ENCODE measurements at regions not wholly inside any gene's neighbourhood (a gene's known extent, or its start where the extent isn't known, plus 50 kb on each side); places are given as distances from the start of the nearest gene placed in this dataset.

- no peak for DNase-seq
Measured at GRCh38 chr4:185993328-185993973, 75.5 kb upstream of the TLR3 start.

- no peak for DNase-seq
Measured at GRCh38 chr4:185994750-185995149, 74.2 kb upstream of the TLR3 start.

GRCh38 chr4:185995665-185996064 lies 73.3 kb upstream of the TLR3 start:
- no peak for DNase-seq

DNA sequence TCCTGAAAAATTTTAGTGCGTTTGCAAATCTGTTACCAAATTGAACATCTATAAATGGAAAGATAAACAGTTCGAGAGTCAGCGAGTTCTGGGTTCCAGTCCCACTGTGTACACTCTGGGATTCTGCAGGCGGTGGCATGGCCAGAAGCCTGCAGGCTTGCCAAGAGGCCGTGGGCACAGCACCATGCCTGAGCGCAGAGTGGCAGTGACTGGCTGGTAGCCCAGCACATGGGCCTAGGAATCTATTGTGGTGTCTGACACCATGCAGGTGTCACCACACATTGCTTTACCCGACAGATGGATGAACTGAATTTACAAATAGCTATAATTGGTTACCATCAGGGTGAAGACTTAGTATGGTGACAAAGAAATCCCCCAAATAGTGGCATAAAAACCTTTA lies 71.7 kb upstream of the TLR3 start:
- DNase-seq, result no peak

DNA sequence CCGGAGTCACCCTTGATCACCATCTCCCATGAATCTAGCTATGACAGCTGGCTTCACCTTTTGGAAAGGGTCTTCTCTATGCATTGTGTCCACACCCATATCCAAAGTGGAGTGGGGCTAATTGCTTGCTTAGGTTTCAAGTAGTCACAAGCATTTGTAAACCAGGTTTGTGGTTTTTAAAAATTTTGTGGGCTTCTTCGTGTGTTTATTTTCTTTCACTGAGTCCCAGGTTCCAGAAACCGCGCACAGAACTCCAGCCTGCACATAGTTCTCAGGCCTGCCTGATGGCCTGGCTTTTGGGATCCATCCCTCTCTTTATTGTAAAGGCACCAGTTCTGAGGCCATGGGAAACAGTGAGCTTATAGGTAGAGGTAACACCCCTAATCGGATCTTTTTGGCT lies 70.2 kb upstream of the TLR3 start:
- no peak for DNase-seq

DNA sequence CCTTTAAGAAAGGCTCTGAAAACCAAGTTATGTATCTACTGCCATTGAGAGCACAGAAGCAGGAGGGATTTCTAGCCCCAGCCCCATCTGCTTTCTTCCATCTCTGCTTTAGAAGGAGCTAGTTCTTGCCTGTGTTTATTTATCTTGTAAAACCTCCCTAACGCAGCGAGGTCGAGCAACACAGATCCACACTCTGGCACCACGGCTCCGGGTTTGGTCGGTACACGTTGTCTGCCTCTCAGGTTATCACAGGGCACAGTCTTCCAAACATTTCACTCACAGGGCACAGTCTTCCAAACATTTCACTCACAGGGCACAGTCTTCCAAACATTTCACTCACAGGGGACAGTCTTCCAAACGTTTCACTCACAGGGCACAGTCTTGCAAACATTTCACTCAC lies 69.7 kb upstream of the TLR3 start:
- no peak for DNase-seq

- no peak for DNase-seq
Measured at GRCh38 chr4:186002853-186003252, 66.1 kb upstream of the TLR3 start.

- no peak for DNase-seq
Measured at GRCh38 chr4:186003746-186004145, 65.2 kb upstream of the TLR3 start.

DNA sequence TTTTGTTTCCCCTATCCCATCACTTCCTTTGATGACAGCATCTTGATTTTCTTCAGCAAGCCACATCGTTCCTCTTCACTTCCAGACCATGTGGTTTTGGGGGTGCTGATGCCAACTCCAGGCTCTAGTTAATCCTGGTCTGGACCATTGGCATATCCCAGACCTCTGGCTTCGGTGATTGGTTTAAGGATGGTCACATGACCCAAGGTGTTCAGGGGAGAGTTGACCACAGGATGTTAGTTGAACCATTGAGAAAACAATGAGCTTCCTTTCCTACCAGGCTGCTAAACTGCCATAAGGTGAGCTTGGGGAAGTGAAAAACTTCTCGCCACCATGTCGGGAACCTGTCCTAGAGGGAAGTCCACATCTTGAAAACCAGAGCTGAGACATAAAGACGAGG lies 60.9 kb upstream of the TLR3 start:
- no peak for DNase-seq

- no peak for DNase-seq
Measured at GRCh38 chr4:186009976-186010375, 59.0 kb upstream of the TLR3 start.

GRCh38 chr4:186010821-186011220 lies 58.1 kb upstream of the TLR3 start:
- DNase-seq, result no peak

DNA sequence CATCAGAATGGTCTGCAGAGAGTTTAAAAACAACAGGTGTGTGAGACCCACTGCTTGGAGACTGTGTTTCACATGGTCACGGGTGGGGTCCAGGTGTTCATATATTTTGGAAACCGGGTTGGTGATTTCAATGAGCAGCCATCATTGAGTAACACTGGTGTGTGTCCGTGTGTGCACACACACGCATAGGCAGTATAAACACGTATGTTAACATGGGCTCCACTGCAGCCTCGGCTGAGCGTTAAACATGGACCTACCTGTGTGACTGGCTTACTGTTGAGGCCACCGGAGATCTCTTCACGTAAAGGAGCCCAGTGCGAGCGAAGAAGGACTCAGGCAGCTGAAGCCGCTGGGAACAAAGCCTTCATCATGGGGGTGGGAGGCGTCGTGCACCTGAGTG lies 56.9 kb upstream of the TLR3 start:
- no peak for DNase-seq

GRCh38 chr4:186013419-186014186 lies 55.4 kb upstream of the TLR3 start:
- no peak for DNase-seq

DNA sequence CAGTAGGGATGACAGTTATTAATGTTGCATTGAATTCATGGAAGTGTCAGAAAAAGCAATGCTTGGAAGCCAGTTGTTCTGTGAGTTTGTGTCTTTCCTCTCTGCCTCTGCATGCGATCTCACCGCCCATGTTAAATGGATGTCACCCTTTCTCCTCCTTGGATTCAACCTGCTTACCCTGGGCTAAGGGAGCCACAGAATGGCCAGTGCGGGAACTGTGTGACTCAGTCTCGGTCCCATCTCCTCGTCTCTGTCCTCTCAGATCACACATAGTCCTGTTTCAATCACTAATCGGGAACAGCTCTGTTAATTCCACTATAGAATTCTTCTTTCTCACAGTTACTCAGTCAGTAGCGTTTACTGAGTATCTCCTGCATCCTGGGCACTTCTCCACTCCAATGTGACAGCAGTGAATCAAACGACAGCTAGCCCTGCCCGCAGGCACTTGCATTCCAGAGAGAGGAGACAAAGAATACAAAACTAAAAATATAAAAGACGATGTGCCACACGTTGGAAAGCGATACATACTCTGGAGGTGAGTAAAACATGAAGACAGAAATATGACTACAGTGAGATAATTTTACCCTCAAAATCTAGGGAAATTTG lies 53.6 kb upstream of the TLR3 start:
- no peak for DNase-seq

- DNase-seq, result no peak
Measured at GRCh38 chr4:186016796-186017195, 52.2 kb upstream of the TLR3 start.

DNA sequence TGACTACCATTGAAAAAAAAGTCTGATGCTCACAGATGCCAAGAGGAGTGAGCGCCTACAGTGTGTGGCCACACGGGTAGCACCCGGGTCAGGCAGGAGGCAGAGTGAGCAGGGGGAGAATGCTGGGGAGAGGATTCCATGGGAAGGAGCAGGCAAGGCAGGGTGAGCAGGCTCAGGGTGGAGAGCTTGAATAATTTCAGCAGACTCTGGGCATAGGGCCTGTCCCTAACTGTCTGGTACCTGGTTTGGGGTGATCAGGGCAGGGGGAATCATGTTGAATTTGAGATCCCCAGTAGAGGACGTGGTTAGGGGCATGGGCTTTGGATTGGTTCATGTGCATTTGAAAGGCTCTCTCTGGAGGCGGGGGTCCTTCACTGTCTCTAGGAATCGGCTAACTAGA lies 51.2 kb upstream of the TLR3 start:
- no peak for DNase-seq

- no peak for DNase-seq
Measured at GRCh38 chr4:186018261-186018660, 50.7 kb upstream of the TLR3 start.

- no peak for DNase-seq
Measured at GRCh38 chr4:186018784-186019183, 50.2 kb upstream of the TLR3 start.
